ENCODE measurements at regions not wholly inside any gene's neighbourhood (a gene's known extent, or its start where the extent isn't known, plus 50 kb on each side); places are given as distances from the start of the nearest gene placed in this dataset.

GRCh38 chr11:116503216-116504160, 269.3 kb downstream of the BUD13 start:
- no peaks in the 10 kb centered on the region for H3K36me3 Mint-ChIP-seq (ENCODE audit: insufficient read depth)
- no peak overlapping the region for H3K27ac Mint-ChIP-seq
- ATAC-seq (replicated peaks): no peak
- no peak for DNase-seq
- H3K27me3 Mint-ChIP-seq: peaks cover 79 to 97% of the 10 kb centered on the region in 2 donors
- H3K9me3 Mint-ChIP-seq: no peaks in the 10 kb centered on the region
- no peak overlapping the region for H3K4me3 Mint-ChIP-seq
- H3K4me1 Mint-ChIP-seq (ENCODE audit: low read depth in 2 of 2): no peaks in the 10 kb centered on the region

GRCh38 chr11:116502641-116503061, 270.1 kb downstream of the BUD13 start:
- Mint-ChIP-seq H3K27me3 (peaks cover 73 to 97% of the 10 kb centered on the region in 2 donors), H3K27ac (no peak overlapping the region), H3K4me1 (ENCODE audit: low read depth in 2 of 2) (no peaks in the 10 kb centered on the region), H3K9me3 (no peaks in the 10 kb centered on the region), H3K36me3 (ENCODE audit: insufficient read depth) (no peaks in the 10 kb centered on the region), H3K4me3 (no peak overlapping the region)
- ATAC-seq (replicated peaks) (no peak), DNase-seq (no peak)

DNA sequence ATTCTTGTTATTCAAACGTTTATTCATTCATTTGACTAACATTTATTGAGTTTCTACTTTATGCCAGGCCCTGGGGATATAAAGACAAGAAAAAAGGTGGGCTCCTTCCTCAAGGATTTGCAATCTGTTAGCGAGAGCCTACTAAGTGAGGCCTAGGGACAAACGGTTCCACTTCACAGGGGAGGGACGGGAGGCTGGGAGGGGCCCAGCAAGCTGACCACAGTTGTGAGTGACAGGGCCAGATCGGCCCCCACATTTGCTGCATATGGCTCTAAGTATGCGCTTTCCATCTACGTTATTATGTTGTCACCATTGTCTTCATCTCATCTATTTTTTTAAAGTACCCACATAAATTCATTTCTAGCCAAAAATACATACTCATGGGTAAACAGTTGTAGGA, 271.1 kb downstream of the BUD13 start:
- Mint-ChIP-seq H3K27me3 (peaks cover 70 to 89% of the 10 kb centered on the region in 2 donors), H3K4me1 (ENCODE audit: low read depth in 2 of 2) (no peaks in the 10 kb centered on the region), H3K27ac (no peak overlapping the region), H3K36me3 (ENCODE audit: insufficient read depth) (no peaks in the 10 kb centered on the region), H3K9me3 (no peaks in the 10 kb centered on the region), H3K4me3 (no peak overlapping the region)
- DNase-seq (no peak), ATAC-seq (replicated peaks) (no peak)

DNA sequence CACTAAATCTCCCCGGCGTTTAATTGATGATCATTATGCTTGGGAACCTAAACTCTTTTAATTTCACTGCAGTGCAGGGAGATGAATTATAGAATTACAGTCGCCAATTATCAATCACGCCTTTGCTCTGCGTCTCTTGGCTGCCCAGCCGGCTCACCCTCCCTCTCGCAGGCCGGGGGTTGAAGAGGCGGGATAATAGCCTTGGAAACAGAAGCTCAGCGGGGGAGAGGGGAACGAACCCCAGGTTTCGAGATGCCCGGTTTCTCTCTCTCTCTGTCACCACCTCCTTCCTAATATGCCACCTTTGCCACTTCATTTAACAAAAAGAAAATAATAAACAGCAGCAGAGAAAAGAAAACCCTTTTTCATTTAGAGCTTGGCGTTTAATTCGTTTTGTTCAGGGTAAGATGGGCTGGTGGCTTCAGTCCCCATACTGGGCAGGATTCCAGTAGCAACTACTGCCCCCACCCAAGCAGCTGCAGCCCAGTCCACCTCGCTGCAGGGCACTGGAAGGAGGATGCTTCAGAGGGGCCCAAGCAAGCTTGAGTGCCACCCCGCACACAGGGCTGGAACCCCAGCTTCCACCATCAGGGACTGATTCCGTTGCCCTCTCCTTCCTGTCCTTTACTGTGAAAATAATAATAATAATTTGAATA, 271.7 kb downstream of the BUD13 start:
- no peaks in the 10 kb centered on the region for H3K9me3 Mint-ChIP-seq
- no peaks in the 10 kb centered on the region for H3K4me1 Mint-ChIP-seq (ENCODE audit: low read depth in 2 of 2)
- no peak overlapping the region for H3K27ac Mint-ChIP-seq
- no peaks in the 10 kb centered on the region for H3K36me3 Mint-ChIP-seq (ENCODE audit: insufficient read depth)
- DNase-seq (no peak), ATAC-seq (replicated peaks) (no peak)
- peaks cover 65 to 82% of the 10 kb centered on the region in 2 donors for H3K27me3 Mint-ChIP-seq
- no peak overlapping the region for H3K4me3 Mint-ChIP-seq

- Mint-ChIP-seq H3K27me3 (peaks cover 57 to 75% of the 10 kb centered on the region in 2 donors), H3K4me3 (no peak overlapping the region)
These were observed 272.5 kb downstream of the BUD13 start for GRCh38 chr11:116500026-116500946.

GRCh38 chr11:116499396-116500003, 273.3 kb downstream of the BUD13 start:
- no peak overlapping the region for H3K4me3 Mint-ChIP-seq
- ATAC-seq (replicated peaks): no peak

More at GRCh38 chr11:116500026-116500946, 272.5 kb downstream of the BUD13 start:
- Mint-ChIP-seq H3K4me1 (ENCODE audit: low read depth in 2 of 2) (no peaks in the 10 kb centered on the region), H3K9me3 (no peaks in the 10 kb centered on the region), H3K36me3 (ENCODE audit: insufficient read depth) (no peaks in the 10 kb centered on the region), H3K27ac (no peak overlapping the region)
- no peak for ATAC-seq (replicated peaks)
- DNase-seq: no peak

DNA sequence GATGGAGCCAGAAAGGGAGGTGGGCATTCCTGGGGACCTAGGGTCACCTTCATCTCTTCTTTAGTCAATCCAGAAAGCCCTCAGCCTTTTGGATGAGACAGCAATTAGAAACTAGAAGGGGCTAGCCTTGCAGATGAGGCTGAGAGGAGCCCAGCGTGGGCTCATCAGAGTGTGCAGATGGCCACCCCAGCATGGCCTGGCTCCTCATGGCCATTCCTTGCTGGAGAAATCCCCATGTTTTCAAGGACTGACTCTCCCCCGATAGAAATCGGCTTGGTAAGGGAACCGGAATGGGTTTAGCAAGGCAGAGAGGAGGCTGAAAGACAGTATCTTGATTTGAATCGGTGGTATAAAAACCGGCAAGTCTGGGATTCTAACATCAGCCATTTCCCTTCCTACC, 274.6 kb downstream of the BUD13 start:
- Mint-ChIP-seq H3K4me3 (no peak overlapping the region), H3K27me3 (peaks cover 38 to 67% of the 10 kb centered on the region in 2 donors), H3K27ac (no peak overlapping the region), H3K4me1 (ENCODE audit: low read depth in 2 of 2) (no peaks in the 10 kb centered on the region), H3K36me3 (ENCODE audit: insufficient read depth) (no peaks in the 10 kb centered on the region), H3K9me3 (no peaks in the 10 kb centered on the region)
- ATAC-seq (replicated peaks) (no peak), DNase-seq (no peak)

More at GRCh38 chr11:116499396-116500003, 273.3 kb downstream of the BUD13 start:
- H3K9me3 Mint-ChIP-seq: no peaks in the 10 kb centered on the region
- no peaks in the 10 kb centered on the region for H3K36me3 Mint-ChIP-seq (ENCODE audit: insufficient read depth)
- H3K27me3 Mint-ChIP-seq: peaks cover 50 to 67% of the 10 kb centered on the region in 2 donors
- no peak for DNase-seq
- H3K27ac Mint-ChIP-seq: no peak overlapping the region
- no peaks in the 10 kb centered on the region for H3K4me1 Mint-ChIP-seq (ENCODE audit: low read depth in 2 of 2)

GRCh38 chr11:116492600-116492999, 280.2 kb downstream of the BUD13 start:
- no peak for ATAC-seq (replicated peaks)
- H3K27ac Mint-ChIP-seq: no peak overlapping the region
- DNase-seq: no peak
- H3K36me3 Mint-ChIP-seq (ENCODE audit: insufficient read depth): no peaks in the 10 kb centered on the region
- no peak overlapping the region for H3K4me3 Mint-ChIP-seq
- no peaks in the 10 kb centered on the region for H3K4me1 Mint-ChIP-seq (ENCODE audit: low read depth in 2 of 2)
- H3K9me3 Mint-ChIP-seq: no peaks in the 10 kb centered on the region
- H3K27me3 Mint-ChIP-seq: peaks cover 15 to 38% of the 10 kb centered on the region in 2 donors

GRCh38 chr11:116488836-116489389, 283.9 kb downstream of the BUD13 start:
- ATAC-seq (replicated peaks): no peak
- no peak for DNase-seq
- peaks cover 28 to 67% of the 10 kb centered on the region in 2 donors for H3K27me3 Mint-ChIP-seq
- no peaks in the 10 kb centered on the region for H3K4me1 Mint-ChIP-seq (ENCODE audit: low read depth in 2 of 2)
- no peaks in the 10 kb centered on the region for H3K36me3 Mint-ChIP-seq (ENCODE audit: insufficient read depth)
- H3K9me3 Mint-ChIP-seq: no peaks in the 10 kb centered on the region
- no peak overlapping the region for H3K4me3 Mint-ChIP-seq
- no peak overlapping the region for H3K27ac Mint-ChIP-seq

DNA sequence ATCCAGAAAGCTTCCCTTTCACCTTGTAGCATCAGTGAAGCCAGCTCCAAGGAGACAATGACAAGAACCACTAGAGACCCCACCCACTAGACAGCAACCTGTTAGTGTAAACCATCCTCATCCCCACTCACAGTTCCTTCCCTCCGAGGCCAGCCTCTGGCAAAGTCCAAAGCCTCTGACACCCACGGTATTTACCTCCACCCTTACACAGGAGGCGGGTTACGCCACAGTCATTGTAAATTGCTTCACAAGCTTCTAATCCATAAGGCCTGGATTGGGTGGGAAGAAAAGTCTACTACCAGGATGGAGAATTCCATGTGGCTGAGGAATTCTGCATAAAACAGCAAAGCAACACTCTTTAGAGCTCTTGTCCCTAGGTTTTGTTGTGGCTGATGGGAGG, 287.4 kb downstream of the BUD13 start:
- no peak for ATAC-seq (replicated peaks)
- H3K4me3 Mint-ChIP-seq: no peak overlapping the region

DNA sequence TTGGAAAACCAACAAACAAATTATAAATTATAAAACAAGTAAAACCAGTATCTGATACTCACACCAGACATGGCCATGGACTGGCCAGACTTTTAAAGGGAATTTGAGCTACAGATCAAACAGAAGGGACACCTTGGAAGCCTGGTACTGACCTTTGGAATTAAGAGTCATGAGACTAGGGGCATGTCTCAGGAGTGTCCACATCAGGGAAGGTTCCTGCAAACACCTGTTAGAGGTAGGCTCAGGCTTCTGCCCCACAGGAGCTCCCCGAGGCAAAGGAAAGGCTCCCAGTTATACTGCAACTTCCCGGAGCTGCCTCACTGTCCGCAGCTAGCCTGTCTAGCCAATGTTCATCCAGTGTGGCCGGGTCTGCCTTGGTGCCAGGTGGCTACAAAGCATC, 290.1 kb downstream of the BUD13 start:
- no peak overlapping the region for H3K4me3 Mint-ChIP-seq
- H3K4me1 Mint-ChIP-seq (ENCODE audit: low read depth in 2 of 2): no peaks in the 10 kb centered on the region
- H3K27ac Mint-ChIP-seq: no peak overlapping the region
- peaks cover 22 to 50% of the 10 kb centered on the region in 2 donors for H3K27me3 Mint-ChIP-seq
- ATAC-seq (replicated peaks) (no peak), DNase-seq (no peak)
- H3K9me3 Mint-ChIP-seq: no peaks in the 10 kb centered on the region
- H3K36me3 Mint-ChIP-seq (ENCODE audit: insufficient read depth): no peaks in the 10 kb centered on the region

More for the DNA sequence above, 287.4 kb downstream of the BUD13 start:
- Mint-ChIP-seq H3K27me3 (peaks cover 29 to 71% of the 10 kb centered on the region in 2 donors), H3K9me3 (no peaks in the 10 kb centered on the region), H3K27ac (no peak overlapping the region), H3K36me3 (ENCODE audit: insufficient read depth) (no peaks in the 10 kb centered on the region), H3K4me1 (ENCODE audit: low read depth in 2 of 2) (no peaks in the 10 kb centered on the region)
- DNase-seq: no peak

GRCh38 chr11:116481126-116481675, 291.6 kb downstream of the BUD13 start:
- H3K36me3 Mint-ChIP-seq (ENCODE audit: insufficient read depth): no peaks in the 10 kb centered on the region
- peaks cover 11 to 34% of the 10 kb centered on the region in 2 donors for H3K27me3 Mint-ChIP-seq
- H3K27ac Mint-ChIP-seq: no peak overlapping the region
- no peak for DNase-seq
- no peak for ATAC-seq (replicated peaks)
- H3K9me3 Mint-ChIP-seq: no peaks in the 10 kb centered on the region
- no peaks in the 10 kb centered on the region for H3K4me1 Mint-ChIP-seq (ENCODE audit: low read depth in 2 of 2)
- no peak overlapping the region for H3K4me3 Mint-ChIP-seq

All from effector memory CD8-positive, alpha-beta T cell (primary cell).